Skeletal muscle cell (primary cell): ENCODE measurements at regions not wholly inside any gene's neighbourhood (a gene's known extent, or its start where the extent isn't known, plus 50 kb on each side); places are given as distances from the start of the nearest gene placed in this dataset.
A peak's percentile ranks its signal among the peaks of the same experiment; 100 is the strongest.

Experiments used
- DNase-seq: peaks from one replicate; pipeline ENCODE4 v3.0.0-alpha.2; 2010; ENCODE audit warnings: low read depth
- H3K4me3 ChIP-seq: 2 replicates; pipeline ENCODE4 v1.5.1; 2011; ENCODE audit warnings: low read depth, mild to moderate bottlenecking, control low read depth, low read length, moderate library complexity

DNA sequence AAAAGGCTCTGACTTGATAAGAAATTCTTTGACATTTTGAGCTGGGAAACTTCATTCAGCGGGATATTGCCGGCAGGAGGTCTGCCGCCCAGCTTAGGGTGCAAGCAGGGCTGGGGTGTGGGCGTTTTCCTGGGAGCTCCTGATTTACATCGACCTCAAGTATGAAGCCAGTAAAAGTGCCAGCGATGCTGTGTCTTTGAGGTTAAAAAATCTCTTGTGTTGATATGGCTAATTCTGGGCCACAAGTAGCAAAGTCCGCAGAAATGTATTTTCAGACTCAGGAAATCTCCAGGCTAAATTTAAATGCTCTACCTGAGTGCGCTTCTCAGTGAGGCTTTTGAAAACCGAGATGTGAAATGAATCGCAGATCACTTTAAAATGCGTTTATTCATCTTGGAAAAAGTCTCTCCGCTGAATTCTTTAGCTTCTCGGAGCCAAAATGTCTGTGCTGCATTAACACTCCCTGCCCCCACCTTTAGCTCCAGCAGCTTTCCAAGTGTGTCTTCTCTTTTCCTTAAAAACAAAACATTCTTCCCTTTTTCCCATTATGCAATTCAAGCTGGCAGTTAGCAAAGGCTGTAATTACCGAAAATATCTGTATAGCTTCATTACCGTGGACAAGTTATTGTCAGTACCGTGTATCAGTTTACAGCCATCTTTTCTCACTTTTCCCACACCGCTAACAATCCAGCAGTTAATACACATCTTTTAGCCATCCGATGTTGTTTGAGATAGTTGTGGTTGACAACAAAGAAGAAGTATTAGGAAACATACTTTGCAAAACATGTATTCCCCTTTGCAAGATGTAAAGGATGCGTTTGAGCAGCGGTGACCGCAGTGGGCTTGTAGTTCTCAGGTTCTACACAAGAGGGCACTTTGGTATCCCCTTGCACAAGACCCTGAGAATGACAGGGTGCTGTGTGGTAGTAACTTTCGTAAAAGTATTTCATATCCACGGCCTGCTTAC lies 136.0 kb upstream of the STX18 start:
- no peak for DNase-seq

GRCh38 chr4:4675641-4676040 lies 133.8 kb upstream of the STX18 start:
- no peak for DNase-seq
- H3K4me3 ChIP-seq = no peak overlapping the region

More for the DNA sequence above, 136.0 kb upstream of the STX18 start:
- no peak overlapping the region for H3K4me3 ChIP-seq

DNA sequence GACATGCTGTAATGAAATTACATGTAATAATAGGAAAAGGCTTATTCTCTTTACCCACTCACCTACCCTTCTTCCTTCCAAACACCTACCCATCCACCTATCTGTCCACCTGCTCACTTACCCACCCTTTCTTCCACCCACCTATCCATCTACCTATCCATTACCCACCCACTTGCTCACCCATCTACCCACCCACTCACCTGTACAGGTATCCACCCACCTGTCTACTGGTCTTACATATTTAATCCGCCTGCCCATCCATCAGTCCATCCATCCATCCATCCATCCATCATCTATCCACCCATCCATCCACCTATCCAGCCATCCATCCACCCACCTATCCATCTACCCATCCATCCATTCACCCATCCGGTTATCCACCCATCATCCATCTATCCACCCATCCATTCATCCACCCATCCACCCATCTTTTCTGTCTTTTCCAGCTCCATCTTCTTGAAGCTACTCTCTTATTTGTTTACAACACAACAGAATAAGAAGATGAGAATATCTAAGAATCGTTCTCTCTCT lies 133.3 kb upstream of the STX18 start:
- DNase-seq = no peak
- H3K4me3 ChIP-seq = no peak overlapping the region

GRCh38 chr4:4673070-4673469 lies 131.2 kb upstream of the STX18 start:
- no peak overlapping the region for H3K4me3 ChIP-seq
- DNase-seq = no peak

- no peak for DNase-seq
- H3K4me3 ChIP-seq = no peak overlapping the region
Observed at GRCh38 chr4:4672402-4672801, 130.6 kb upstream of the STX18 start.

- no peak for DNase-seq
- no peak overlapping the region for H3K4me3 ChIP-seq
Observed at GRCh38 chr4:4671774-4672349, 130.0 kb upstream of the STX18 start.

- DNase-seq = no peak
- no peak overlapping the region for H3K4me3 ChIP-seq
Observed at GRCh38 chr4:4670869-4671268, 129.0 kb upstream of the STX18 start.

- DNase-seq = no peak
Observed at GRCh38 chr4:4668355-4669210, 126.7 kb upstream of the STX18 start.

DNA sequence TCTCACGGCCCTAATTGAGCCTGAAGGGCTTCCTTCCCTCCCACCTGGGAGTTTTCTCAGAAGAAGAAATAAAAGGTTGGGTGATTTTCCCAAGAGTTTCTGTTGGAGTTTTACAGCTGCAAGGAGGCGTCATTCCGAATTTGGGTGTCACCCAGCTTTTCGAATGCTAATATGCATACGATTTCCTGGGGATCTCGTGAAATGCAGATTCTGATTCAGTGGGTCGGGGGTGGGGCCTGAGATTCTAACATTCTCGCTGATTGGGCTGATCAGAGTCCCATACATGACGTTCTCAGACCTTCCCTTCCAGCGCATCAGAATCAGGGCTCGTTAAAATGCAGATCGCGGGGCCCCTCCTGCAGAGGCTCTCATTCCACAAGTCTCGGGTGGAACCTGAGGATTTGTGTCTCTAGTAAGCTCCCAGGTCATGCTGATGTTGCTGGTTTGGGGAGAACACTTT lies 125.8 kb upstream of the STX18 start:
- no peak overlapping the region for H3K4me3 ChIP-seq
- DNase-seq = no peak

More at GRCh38 chr4:4668355-4669210, 126.7 kb upstream of the STX18 start:
- H3K4me3 ChIP-seq = no peak overlapping the region

GRCh38 chr4:4666693-4667621 lies 125.1 kb upstream of the STX18 start:
- no peak for DNase-seq
- H3K4me3 ChIP-seq = no peak overlapping the region

DNA sequence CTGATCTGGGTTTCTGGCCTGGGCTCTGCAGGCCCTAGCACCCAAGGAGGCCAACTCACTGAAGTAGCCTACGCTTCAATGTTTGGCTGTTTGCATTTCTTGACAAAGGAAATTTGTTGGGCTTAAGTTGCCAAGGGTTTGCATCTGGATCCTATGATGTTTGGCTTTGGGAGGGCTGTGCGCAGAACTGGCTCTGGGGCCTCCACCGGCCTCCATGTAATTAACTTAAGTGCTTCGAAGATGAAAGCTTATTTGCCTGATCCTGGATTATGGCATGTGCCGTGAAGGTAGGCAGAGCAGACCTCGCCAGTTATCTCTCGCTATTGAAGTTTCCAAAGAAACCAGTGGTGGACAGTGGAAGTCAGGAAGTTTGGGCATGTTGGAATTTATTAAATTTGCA lies 124.3 kb upstream of the STX18 start:
- no peak for DNase-seq
- no peak overlapping the region for H3K4me3 ChIP-seq

DNA sequence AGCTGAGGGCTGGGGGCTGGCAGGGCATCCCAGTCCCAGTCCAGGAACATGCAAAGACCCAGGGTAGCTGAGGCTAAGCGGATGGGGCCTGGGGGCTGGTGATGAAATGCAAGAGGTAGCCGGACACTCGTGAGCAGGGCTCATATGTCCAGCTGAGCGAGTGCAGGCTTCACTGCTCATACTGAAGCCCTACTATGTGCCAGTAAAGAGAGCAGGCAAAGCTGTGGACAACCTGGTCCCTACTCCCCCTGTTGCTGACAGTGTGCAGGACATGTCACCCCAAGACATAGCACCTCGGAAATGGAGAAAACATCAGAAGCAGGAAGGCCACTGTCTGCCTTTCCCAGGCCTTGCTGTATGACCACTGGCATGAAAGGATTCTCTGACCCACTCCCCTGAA lies 122.4 kb upstream of the STX18 start:
- no peak for DNase-seq

DNA sequence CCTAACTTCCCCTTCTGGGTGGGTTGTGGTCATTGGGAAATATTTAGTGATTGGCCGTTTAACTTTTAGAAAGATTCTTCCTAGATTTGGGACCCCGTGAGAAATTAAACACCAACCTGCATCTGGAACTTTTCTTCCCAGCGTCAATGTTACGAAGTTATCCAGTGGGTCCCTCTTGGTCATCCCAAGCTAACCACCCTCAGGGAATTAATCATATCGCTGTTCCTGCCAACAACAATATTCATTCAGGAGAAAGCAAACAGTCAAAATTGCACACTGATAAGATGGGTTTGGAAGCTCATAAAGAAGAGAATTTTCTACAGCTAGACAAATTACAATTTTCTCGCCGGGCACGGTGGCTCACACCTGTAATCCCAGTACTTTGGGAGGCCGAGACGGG lies 121.2 kb upstream of the STX18 start:
- DNase-seq = no peak
- no peak overlapping the region for H3K4me3 ChIP-seq

More for the DNA sequence above, 122.4 kb upstream of the STX18 start:
- H3K4me3 ChIP-seq = no peak overlapping the region

DNA sequence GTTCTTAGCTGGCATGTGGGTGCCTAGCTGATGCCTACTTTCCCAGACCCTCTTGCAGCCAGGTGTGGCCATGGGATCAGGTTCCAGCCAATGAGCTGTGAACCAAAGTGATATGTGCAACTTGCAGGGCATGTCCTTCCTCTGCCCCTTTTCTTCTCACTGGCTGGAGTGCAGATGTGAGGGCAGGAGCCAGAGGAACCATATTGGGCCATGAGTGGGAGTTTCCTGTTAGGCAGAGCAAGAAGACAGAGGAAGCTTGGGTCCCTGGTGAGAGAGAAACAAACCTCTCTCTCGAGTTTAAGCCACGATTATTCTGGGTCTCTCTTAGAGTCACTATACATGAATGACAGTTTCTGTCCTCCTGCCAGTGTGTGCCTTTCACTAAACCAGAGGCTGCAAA lies 120.4 kb upstream of the STX18 start:
- no peak for DNase-seq
- no peak overlapping the region for H3K4me3 ChIP-seq

DNA sequence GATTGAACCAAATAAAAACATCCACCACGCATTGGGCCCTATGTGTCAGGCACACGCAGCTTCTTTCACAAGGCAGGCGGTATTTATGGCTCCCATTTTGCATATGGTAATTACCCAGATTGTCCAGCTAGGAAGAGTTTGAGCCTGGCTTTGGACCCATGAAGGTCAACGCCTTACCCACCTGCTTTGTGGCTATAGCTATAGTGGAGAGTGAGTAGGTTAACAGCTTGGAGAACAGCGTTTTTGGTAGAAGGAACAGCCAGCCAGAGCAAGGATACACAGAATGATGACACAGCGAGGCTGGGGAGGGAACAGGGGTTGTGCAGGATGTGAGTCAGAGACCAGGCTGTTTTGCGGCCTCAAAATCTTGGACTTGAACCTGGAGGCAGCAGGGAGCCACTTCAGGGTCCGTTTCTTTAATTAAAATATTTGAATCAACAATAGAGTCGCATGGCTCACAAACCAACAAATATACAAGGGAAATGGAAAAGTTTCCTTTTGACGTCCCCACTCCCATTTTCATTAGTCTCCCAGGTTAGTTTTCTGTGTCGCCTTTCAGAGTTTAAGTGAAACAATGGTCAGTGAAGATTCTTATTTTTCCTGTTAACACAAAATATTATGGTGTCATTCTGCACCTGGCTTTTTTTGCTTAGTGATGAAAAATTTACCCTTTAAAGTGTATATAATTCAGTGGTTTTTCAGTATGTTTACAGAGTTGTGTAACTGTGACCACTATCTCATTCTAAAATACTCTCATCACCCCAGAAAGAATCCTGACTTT lies 118.2 kb upstream of the STX18 start:
- DNase-seq = peak; percentile 65
- no peak overlapping the region for H3K4me3 ChIP-seq

DNA sequence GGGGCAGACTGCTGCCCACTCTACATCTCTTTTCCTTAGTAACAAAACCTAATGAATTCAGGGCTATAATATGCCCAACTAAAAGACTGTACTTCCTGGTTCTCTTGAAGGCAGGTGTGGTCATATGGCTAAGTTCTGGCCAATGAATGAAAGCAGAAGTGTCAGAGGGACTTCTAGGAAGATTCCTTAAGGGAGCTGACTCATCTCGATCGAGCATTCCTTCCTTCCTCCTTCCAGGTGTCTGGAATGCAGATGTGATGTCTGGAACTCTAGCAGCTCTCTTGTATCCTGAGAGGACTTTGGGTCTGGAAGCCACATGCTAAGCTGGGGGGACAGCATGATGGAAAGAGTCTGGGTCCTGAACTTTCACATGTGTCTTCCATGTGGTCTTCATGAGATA lies 116.2 kb upstream of the STX18 start:
- no peak for DNase-seq
- no peak overlapping the region for H3K4me3 ChIP-seq

- no peak for DNase-seq
- H3K4me3 ChIP-seq = no peak overlapping the region
Observed at GRCh38 chr4:4656977-4657376, 115.1 kb upstream of the STX18 start.

DNA sequence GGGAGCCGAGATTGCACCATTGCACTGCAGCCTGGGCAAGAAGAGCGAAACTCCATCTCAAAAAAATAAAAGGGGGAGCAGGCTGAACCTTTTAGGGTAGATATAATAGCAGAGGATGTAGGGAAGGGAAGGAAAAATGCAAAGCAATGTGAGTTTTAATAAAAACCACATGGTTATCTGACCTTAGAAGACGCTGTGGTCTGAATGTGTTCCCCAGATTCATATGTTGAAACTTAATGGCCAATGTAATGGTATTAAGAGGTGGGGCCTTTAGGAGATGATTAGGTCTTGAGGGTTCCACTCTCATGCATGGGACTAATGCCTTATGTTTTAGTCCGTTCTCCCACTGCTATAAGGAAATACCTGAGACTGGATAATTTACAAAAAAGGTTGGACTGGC lies 114.1 kb upstream of the STX18 start:
- H3K4me3 ChIP-seq = no peak overlapping the region
- no peak for DNase-seq
